ENCODE measurements at regions not wholly inside any gene's neighbourhood (a gene's known extent, or its start where the extent isn't known, plus 50 kb on each side); places are given as distances from the start of the nearest gene placed in this dataset.

- H4K8ac ChIP-seq (replicated peaks; ENCODE audit: insufficient read length, low read depth, low read length), result no peak overlapping the region
- peaks cover 36 to 41% of the 10 kb centered on the region in 2 experiments for H3K4me1 Mint-ChIP-seq
- WGBS (ENCODE audit: extremely low coverage, insufficient read length, low lambda C conversion rate), result no CpG with 5 or more reads among the region's 5 CpGs
Observed at GRCh38 chr10:33524041-33524440, 189.6 kb upstream of the NRP1 start.

More at GRCh38 chr10:33524041-33524440, 189.6 kb upstream of the NRP1 start:
- Mint-ChIP-seq H3K4me3 (no peak overlapping the region), H3K36me3 (ENCODE audit: insufficient read depth in 1 of 3, low read depth in 3 of 3) (peaks cover 0 to under 1% (median 0%) of the 10 kb centered on the region in 3 experiments; a peak in 2 of 7 replicates), H3K27ac (no peak overlapping the region), H3K27me3 (ENCODE audit: low read depth) (no peaks in the 10 kb centered on the region; the same call in 1 of the 2 replicates), H3K9me3 (peaks cover 1 to 4% of the 10 kb centered on the region in 2 experiments; a peak in 2 of 5 replicates)
- Histone ChIP-seq H4K5ac (ENCODE audit: insufficient read length, low read depth, low read length) (no peak overlapping the region), H2AK5ac (ENCODE audit: insufficient read length, low read length) (no peak overlapping the region), H3K23me2 (ENCODE audit: insufficient read length, low read depth, low read length, poor library complexity, severe bottlenecking) (no peaks in the 10 kb centered on the region), H3K18ac (ENCODE audit: insufficient read length, low read depth, low read length) (no peak overlapping the region), H3K23ac (ENCODE audit: insufficient read length, low read depth, low read length) (no peak overlapping the region), H2BK20ac (ENCODE audit: low read depth, low read length, poor library complexity, severe bottlenecking) (no peak overlapping the region), H3K4ac (ENCODE audit: low read depth, low read length) (no peak overlapping the region), H3K4me2 (ENCODE audit: insufficient read depth, insufficient read length, low read length) (no peak overlapping the region), H3K14ac (ENCODE audit: insufficient read depth, low read length) (no peak overlapping the region), H3K4me1 (ENCODE audit: insufficient read depth, low read length) (peaks cover 6% of the 10 kb centered on the region; the same call in 1 of the 2 replicates), H3K9me3 (ENCODE audit: control insufficient read depth, low read depth, low read length) (no peaks in the 10 kb centered on the region), H2BK15ac (ENCODE audit: low read depth, low read length) (no peak overlapping the region), H3K9ac (ENCODE audit: extremely low read depth, insufficient read length, low read length) (no peak overlapping the region), H4K91ac (ENCODE audit: insufficient read length, low read depth, low read length) (no peak overlapping the region), H2BK120ac (ENCODE audit: low read depth, low read length, poor library complexity, severe bottlenecking) (no peak overlapping the region), H4K20me1 (ENCODE audit: control insufficient read depth, insufficient read depth, insufficient read length) (no peaks in the 10 kb centered on the region), H2AFZ (ENCODE audit: low read length) (no peak overlapping the region), H3K56ac (ENCODE audit: insufficient read length, low read depth, low read length) (no peak overlapping the region), H2BK5ac (ENCODE audit: insufficient read length, low read length) (no peak overlapping the region), H3K79me2 (ENCODE audit: insufficient read depth, low read length) (no peaks in the 10 kb centered on the region), H2BK12ac (ENCODE audit: insufficient read length, low read depth, low read length) (no peak overlapping the region), H3K27ac (ENCODE audit: insufficient read length, low read depth, low read length) (no peak overlapping the region), H3K27me3 (ENCODE audit: insufficient read depth, low read length) (no peaks in the 10 kb centered on the region), H3T11ph (ENCODE audit: low read length) (no peak overlapping the region), H3K79me1 (ENCODE audit: insufficient read depth, low read depth, low read length, poor library complexity, severe bottlenecking) (no peaks in the 10 kb centered on the region)
- TF ChIP-seq, protein P1, sequence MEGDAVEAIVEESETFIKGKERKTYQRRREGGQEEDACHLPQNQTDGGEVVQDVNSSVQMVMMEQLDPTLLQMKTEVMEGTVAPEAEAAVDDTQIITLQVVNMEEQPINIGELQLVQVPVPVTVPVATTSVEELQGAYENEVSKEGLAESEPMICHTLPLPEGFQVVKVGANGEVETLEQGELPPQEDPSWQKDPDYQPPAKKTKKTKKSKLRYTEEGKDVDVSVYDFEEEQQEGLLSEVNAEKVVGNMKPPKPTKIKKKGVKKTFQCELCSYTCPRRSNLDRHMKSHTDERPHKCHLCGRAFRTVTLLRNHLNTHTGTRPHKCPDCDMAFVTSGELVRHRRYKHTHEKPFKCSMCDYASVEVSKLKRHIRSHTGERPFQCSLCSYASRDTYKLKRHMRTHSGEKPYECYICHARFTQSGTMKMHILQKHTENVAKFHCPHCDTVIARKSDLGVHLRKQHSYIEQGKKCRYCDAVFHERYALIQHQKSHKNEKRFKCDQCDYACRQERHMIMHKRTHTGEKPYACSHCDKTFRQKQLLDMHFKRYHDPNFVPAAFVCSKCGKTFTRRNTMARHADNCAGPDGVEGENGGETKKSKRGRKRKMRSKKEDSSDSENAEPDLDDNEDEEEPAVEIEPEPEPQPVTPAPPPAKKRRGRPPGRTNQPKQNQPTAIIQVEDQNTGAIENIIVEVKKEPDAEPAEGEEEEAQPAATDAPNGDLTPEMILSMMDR (conservative IDR thresholded peaks at IDR 0.05), result no peak
- DNase-seq, result no peak

Data from H9 (cell line).